ENCODE measurements at regions not wholly inside any gene's neighbourhood (a gene's known extent, or its start where the extent isn't known, plus 50 kb on each side); places are given as distances from the start of the nearest gene placed in this dataset.

DNA sequence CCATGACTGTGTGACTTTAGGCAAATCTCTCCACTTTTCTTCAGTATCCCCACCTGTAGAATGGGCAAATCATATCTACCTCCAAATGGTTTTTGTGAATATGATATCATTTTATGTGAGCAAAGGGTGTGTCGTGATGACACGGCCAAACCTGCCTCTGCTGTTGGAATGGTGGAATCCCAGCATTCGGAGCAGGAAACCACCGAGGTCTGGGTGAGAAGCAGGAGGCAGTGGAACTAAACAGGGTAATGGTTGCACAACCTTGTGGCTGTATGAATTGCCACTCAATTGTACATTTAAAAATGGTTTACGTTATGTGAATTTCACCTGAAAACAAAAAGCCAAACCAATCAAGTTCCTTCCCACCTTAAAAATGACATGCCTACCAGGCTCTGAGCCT, 131.4 kb upstream of the ZMIZ1 start:
- H3F3A ChIP-seq (ENCODE audit: insufficient read depth, low read depth): peaks cover 11% of the 10 kb centered on the region
- no peak overlapping the region for H3K4me3 ChIP-seq
- H3K4me2 ChIP-seq: no peak overlapping the region
- no peaks in the 10 kb centered on the region for H4K20me1 ChIP-seq (ENCODE audit: insufficient read depth)
- no peak for DNase-seq
- no peaks in the 10 kb centered on the region for H3K27me3 ChIP-seq (ENCODE audit: insufficient read depth, low read depth)
- no peak overlapping the region for H2AFZ ChIP-seq
- no peaks in the 10 kb centered on the region for H3K79me2 ChIP-seq (ENCODE audit: low read depth)
- TF ChIP-seq, protein P1, sequence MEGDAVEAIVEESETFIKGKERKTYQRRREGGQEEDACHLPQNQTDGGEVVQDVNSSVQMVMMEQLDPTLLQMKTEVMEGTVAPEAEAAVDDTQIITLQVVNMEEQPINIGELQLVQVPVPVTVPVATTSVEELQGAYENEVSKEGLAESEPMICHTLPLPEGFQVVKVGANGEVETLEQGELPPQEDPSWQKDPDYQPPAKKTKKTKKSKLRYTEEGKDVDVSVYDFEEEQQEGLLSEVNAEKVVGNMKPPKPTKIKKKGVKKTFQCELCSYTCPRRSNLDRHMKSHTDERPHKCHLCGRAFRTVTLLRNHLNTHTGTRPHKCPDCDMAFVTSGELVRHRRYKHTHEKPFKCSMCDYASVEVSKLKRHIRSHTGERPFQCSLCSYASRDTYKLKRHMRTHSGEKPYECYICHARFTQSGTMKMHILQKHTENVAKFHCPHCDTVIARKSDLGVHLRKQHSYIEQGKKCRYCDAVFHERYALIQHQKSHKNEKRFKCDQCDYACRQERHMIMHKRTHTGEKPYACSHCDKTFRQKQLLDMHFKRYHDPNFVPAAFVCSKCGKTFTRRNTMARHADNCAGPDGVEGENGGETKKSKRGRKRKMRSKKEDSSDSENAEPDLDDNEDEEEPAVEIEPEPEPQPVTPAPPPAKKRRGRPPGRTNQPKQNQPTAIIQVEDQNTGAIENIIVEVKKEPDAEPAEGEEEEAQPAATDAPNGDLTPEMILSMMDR (conservative IDR thresholded peaks at IDR 0.05): no peak
- TF ChIP-seq EZH2 (IDR thresholded peaks at IDR 0.05; ENCODE audit: low read depth): no peak
- BruUV-seq (replicated peaks): no TSS peak
- no peak overlapping the region for H3K27ac ChIP-seq
- ChIA-PET POLR2A (ENCODE audit: unreplicated experiment) (interaction anchor here (0.6 kb wide), 1 partner anchor 210 kb away, joined by 7 read pairs; no protein-coding TSS in a partner anchor), CTCF (no interaction called here)
- H3K9me3 ChIP-seq (ENCODE audit: insufficient read depth, low read depth): no peaks in the 10 kb centered on the region; the same call in 1 of the 2 replicates
- intact Hi-C loops (cut with micrococcal nuclease; ENCODE audit: unreplicated experiment): no loop called here
- H3K4me1 ChIP-seq (replicated peaks; ENCODE audit: insufficient read depth): peaks cover 41% of the 10 kb centered on the region
- H3K9me2 ChIP-seq (ENCODE audit: insufficient read depth): no peaks in the 10 kb centered on the region
- H3K36me3 ChIP-seq (ENCODE audit: low read depth): no peaks in the 10 kb centered on the region

DNA sequence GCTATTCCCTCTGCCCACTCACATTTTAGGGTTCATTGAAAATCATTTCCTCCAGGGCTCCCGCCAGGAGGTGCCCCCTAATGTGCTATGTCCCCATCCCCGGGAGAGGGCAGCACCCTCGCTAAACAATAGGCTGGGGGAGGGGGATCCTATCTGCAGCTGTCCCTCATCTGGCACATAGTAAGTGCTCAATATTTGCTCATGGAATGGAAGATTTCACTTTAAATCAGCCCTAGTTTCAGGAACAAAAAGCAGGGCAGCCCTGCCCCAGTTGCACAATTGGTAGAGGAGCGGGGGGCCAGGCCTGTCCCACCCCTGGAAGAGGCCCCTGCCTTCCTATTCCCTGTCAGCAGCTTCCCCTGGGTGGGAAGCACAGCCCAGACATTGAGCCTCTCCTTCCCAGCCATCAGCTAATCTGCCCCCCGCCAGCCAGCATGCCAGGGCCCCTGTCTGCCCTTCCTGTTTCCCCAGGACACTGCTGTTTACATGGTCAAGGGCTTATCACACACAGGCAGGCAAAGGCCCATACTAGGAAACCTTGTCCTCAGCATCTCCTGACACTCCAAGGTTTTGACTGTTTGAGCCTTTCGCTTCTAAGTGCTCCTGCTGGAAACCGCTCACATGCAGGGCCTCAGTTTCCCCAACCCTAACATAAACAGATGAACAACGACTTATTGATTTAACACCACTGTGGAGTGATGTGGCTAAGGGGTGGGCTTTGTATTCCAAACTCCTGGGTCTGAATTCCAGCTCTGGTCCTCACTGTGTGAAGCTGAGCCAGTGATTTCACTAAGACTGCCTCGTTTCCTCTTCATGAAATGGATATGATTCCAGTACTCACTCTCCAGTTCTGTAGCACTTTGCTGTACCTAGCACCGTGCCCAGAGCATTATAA, 130.7 kb upstream of the ZMIZ1 start:
- POLR2A ChIA-PET (ENCODE audit: unreplicated experiment): interaction anchor here (0.6 kb wide), 1 partner anchor 210 kb away, joined by 7 read pairs; no protein-coding TSS in a partner anchor
- H3K36me3 ChIP-seq (ENCODE audit: low read depth): no peaks in the 10 kb centered on the region
- DNase-seq: no peak
- no peaks in the 10 kb centered on the region; the same call in 1 of the 2 replicates for H3K9me3 ChIP-seq (ENCODE audit: insufficient read depth, low read depth)
- no peaks in the 10 kb centered on the region for H3K9me2 ChIP-seq (ENCODE audit: insufficient read depth)
- H3F3A ChIP-seq (ENCODE audit: insufficient read depth, low read depth): peaks cover 6% of the 10 kb centered on the region; the same call in 1 of the 2 replicates
- no peak overlapping the region for H3K4me3 ChIP-seq
- no peak for TF ChIP-seq EZH2 (IDR thresholded peaks at IDR 0.05; ENCODE audit: low read depth)
- TF ChIP-seq, protein P1 (conservative IDR thresholded peaks at IDR 0.05): no peak; the same call in 1 of the 2 replicates
- H3K27me3 ChIP-seq (ENCODE audit: insufficient read depth, low read depth): no peaks in the 10 kb centered on the region
- H3K4me2 ChIP-seq: no peak overlapping the region
- BruUV-seq (replicated peaks): no TSS peak
- H2AFZ ChIP-seq: no peak overlapping the region
- H3K27ac ChIP-seq: no peak overlapping the region
- CTCF ChIA-PET: no interaction called here
- no peaks in the 10 kb centered on the region for H3K79me2 ChIP-seq (ENCODE audit: low read depth)
- H4K20me1 ChIP-seq (ENCODE audit: insufficient read depth): no peaks in the 10 kb centered on the region
- intact Hi-C loops (cut with micrococcal nuclease; ENCODE audit: unreplicated experiment): no loop called here
- H3K4me1 ChIP-seq (replicated peaks; ENCODE audit: insufficient read depth): peaks cover 35% of the 10 kb centered on the region

DNA sequence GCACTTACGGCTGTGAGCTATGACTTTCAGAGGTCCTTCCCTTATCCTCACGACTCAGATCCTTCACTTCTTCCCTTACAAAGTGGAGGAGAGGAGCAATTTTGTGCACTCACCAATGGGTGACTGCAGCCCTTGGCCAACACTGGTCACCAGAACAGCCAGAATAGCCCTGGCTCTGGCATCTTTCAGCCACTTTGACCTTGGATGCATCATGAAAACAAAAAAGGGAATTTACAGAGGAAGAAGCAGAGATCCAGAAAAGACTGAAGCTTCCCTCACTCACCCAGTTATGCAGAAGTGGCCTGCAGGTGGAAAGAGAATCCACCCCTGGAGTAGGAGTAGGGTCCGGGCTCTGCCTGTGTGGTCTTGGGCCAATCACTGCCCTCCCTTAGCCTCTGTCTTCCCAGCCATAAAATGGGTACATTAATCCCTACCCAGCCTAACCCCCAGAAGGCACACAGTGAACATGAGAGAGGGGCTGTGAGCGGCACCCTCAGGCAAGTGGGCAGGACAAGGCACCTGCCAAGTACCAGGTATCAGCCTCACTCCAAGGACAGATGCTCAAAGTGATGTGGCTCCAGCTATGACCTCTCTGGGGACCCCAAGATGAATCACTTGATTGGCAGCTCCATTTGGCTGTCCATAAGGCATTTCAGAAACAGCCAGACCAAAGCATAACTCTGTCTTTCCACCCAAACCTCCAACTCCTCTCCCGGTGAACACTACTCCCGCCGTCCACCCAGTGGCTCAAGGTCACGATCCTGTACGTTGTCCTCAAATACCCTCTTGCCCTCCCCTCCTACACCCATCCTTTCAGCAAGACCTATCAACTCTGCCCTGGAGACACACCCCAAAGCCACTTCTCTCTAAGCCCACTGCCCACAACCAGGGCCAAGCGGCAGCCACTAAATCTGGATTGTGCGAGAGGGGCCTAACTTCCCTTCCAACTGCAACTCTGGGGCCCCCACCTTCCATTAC, 129.8 kb upstream of the ZMIZ1 start:
- no peaks in the 10 kb centered on the region for H3K9me2 ChIP-seq (ENCODE audit: insufficient read depth)
- intact Hi-C loops (cut with micrococcal nuclease; ENCODE audit: unreplicated experiment): no loop called here
- no peak for DNase-seq
- no peaks in the 10 kb centered on the region for H4K20me1 ChIP-seq (ENCODE audit: insufficient read depth)
- no peak overlapping the region for H3K4me2 ChIP-seq
- no peak for TF ChIP-seq EZH2 (IDR thresholded peaks at IDR 0.05; ENCODE audit: low read depth)
- TF ChIP-seq, protein P1 (conservative IDR thresholded peaks at IDR 0.05): no peak
- no peaks in the 10 kb centered on the region for H3K27me3 ChIP-seq (ENCODE audit: insufficient read depth, low read depth)
- no peak overlapping the region for H2AFZ ChIP-seq
- ChIA-PET POLR2A (ENCODE audit: unreplicated experiment) (no interaction called here), CTCF (no interaction called here)
- no peak overlapping the region for H3K27ac ChIP-seq
- no peaks in the 10 kb centered on the region for H3K79me2 ChIP-seq (ENCODE audit: low read depth)
- H3K36me3 ChIP-seq (ENCODE audit: low read depth): no peaks in the 10 kb centered on the region
- no peak overlapping the region for H3K4me3 ChIP-seq
- peaks cover 29% of the 10 kb centered on the region for H3K4me1 ChIP-seq (replicated peaks; ENCODE audit: insufficient read depth)
- H3F3A ChIP-seq (ENCODE audit: insufficient read depth, low read depth): peaks cover 6% of the 10 kb centered on the region; the same call in 1 of the 2 replicates
- H3K9me3 ChIP-seq (ENCODE audit: insufficient read depth, low read depth): no peaks in the 10 kb centered on the region; the same call in 1 of the 2 replicates
- BruUV-seq (replicated peaks): no TSS peak

Data from PC-9 (cell line).